B cell (primary cell): ENCODE measurements at regions not wholly inside any gene's neighbourhood (a gene's known extent, or its start where the extent isn't known, plus 50 kb on each side); places are given as distances from the start of the nearest gene placed in this dataset.

Experiments used
- CTCF ChIP-seq: fragments of 200-600 bp; IDR thresholded peaks from one replicate; pipeline ENCODE4 v1.8.0; 2022; ENCODE audit warnings: antibody characterized with exemption, mild to moderate bottlenecking
- EZH2 ChIP-seq: IDR thresholded peaks from 2 replicates; pipeline ENCODE4 v1.6.1; 2012; ENCODE audit warnings: borderline replicate concordance, low read depth, mild to moderate bottlenecking, moderate library complexity, low read length; ENCODE audit not compliant: insufficient read depth, poor library complexity, severe bottlenecking

GRCh38 chr21:35508139-35508888 lies 459.2 kb upstream of the RUNX1 start:
- no peak for TF ChIP-seq CTCF
- TF ChIP-seq EZH2, result no peak
